H1 (cell line): ENCODE measurements at regions not wholly inside any gene's neighbourhood (a gene's known extent, or its start where the extent isn't known, plus 50 kb on each side); places are given as distances from the start of the nearest gene placed in this dataset.

Source experiments
- CTCF ChIA-PET: fragments of 300-600 bp; sonication (Branson Sonifier 250); formaldehyde crosslinking; loops from one replicate; lab custom pipeline; 2021; ENCODE audit not compliant: partially characterized antibody; lab: Charles Lee
- POLR2A ChIA-PET: fragments of 300-600 bp; sonication (Branson Sonifier 250); formaldehyde crosslinking; loops from one replicate; lab custom pipeline; 2021; ENCODE audit warnings: inconsistent platforms; ENCODE audit not compliant: partially characterized antibody; lab: Charles Lee
- DNase-seq, 2 experiments: peaks; one replicate each; pipeline versions ENCODE4 v3.0.0 to v3.0.0-alpha.2; 2010 to 2022; ENCODE audit warnings: low spot score in 2 of 2, low read depth in 1 of 2, mixed read lengths in 1 of 2
- FAIRE-seq: peaks from 2 replicates; lab custom pipeline; 2011; peaks lifted over from hg19 to GRCh38; lab: Jason Lieb, UNC
- H2AFZ ChIP-seq: 2 replicates; pipeline ENCODE4 v1.8.1; 2012; ENCODE audit warnings: low read length, inconsistent platforms
- H2AK5ac ChIP-seq: 2 replicates; pipeline ENCODE4 v1.6.1; 2013; ENCODE audit warnings: low read depth, low read length
- H2BK120ac ChIP-seq: replicated peaks from 2 replicates; pipeline ENCODE3; 2013; ENCODE audit warnings: low read depth, low read length, inconsistent platforms
- H2BK12ac ChIP-seq: 2 replicates; pipeline ENCODE4 v1.6.1; 2013; ENCODE audit warnings: low read depth, low read length
- H2BK15ac ChIP-seq: 2 replicates; pipeline ENCODE4 v1.6.1; 2013; ENCODE audit warnings: low read length
- H2BK20ac ChIP-seq: 2 replicates; pipeline ENCODE4 v1.6.1; 2013; ENCODE audit warnings: low read length
- H2BK5ac ChIP-seq: 2 replicates; pipeline ENCODE4 v1.6.1; 2013; ENCODE audit warnings: low read depth, low read length
- H3K14ac ChIP-seq: 2 replicates; pipeline ENCODE4 v1.6.1; 2013; ENCODE audit warnings: inconsistent platforms; ENCODE audit not compliant: insufficient read length
- H3K18ac ChIP-seq: 2 replicates; pipeline ENCODE4 v1.6.1; 2013; ENCODE audit warnings: low read length; ENCODE audit errors: extremely low read depth
- H3K23ac ChIP-seq: 2 replicates; pipeline ENCODE4 v1.6.1; 2013; ENCODE audit warnings: inconsistent platforms; ENCODE audit not compliant: insufficient read length
- H3K23me2 ChIP-seq: 2 replicates; pipeline ENCODE4 v1.6.1; 2013; ENCODE audit warnings: low read depth, low read length
- H3K27ac ChIP-seq: 2 replicates; pipeline ENCODE4 v1.6.1; 2011; ENCODE audit warnings: low read depth, low read length, inconsistent platforms
- H3K27me3 ChIP-seq, 4 experiments: replicated peaks in 1 of 4; 1 replicate in 1 of 4; 2 replicates in 3 of 4; pipeline versions ENCODE4 v1.6.1 to v1.8.1; 2011 to 2013; ENCODE audit warnings: low read length in 3 of 4, mild to moderate bottlenecking in 3 of 4, inconsistent platforms in 2 of 4, mixed read lengths in 2 of 4, moderate library complexity in 1 of 4; ENCODE audit not compliant: control insufficient read depth in 3 of 4, insufficient read depth in 3 of 4; ENCODE audit errors: extremely low read depth in 1 of 4
- H3K36me3 ChIP-seq, 4 experiments: 2 replicates each; pipeline versions ENCODE4 v1.6.1 to v1.8.1; 2011 to 2013; ENCODE audit warnings: mild to moderate bottlenecking in 4 of 4, low read length in 3 of 4, moderate library complexity in 2 of 4, control low read depth in 1 of 4, inconsistent platforms in 1 of 4; ENCODE audit not compliant: insufficient read depth in 4 of 4, control insufficient read depth in 2 of 4
- H3K4ac ChIP-seq: replicated peaks from 2 replicates; pipeline ENCODE3; 2013; ENCODE audit warnings: low read length, low read depth, mixed read lengths, inconsistent platforms; ENCODE audit not compliant: insufficient read length
- H3K4me1 ChIP-seq, 4 experiments: replicated peaks in 1 of 4; 1 replicate in 1 of 4; 2 replicates in 3 of 4; pipeline versions ENCODE4 v1.6.1 to v1.8.1; 2011 to 2013; ENCODE audit warnings: low read length in 3 of 4, inconsistent platforms in 2 of 4, mixed read lengths in 1 of 4; ENCODE audit not compliant: insufficient read depth in 4 of 4, control insufficient read depth in 3 of 4
- H3K4me2 ChIP-seq, 2 experiments: 2 replicates each; pipeline versions ENCODE4 v1.6.1 to v1.8.1; 2011 to 2013; ENCODE audit warnings: low read depth in 2 of 2, low read length in 2 of 2, control low read depth in 1 of 2, inconsistent platforms in 1 of 2, mild to moderate bottlenecking in 1 of 2; ENCODE audit not compliant: insufficient read depth in 1 of 2
- H3K4me3 ChIP-seq, 4 experiments: fragments of 200-600, 300-600 bp in 1 of 4; sonication (generic), shearing (Covaris generic), sonication (Bioruptor Twin) in 1 of 4; 2 replicates each; pipeline versions ENCODE4 v1.5.1 to v1.8.1; 2011 to 2016; ENCODE audit warnings: low read length in 4 of 4, low read depth in 3 of 4, control low read depth in 2 of 4, inconsistent platforms in 2 of 4, mild to moderate bottlenecking in 2 of 4, mixed read lengths in 1 of 4, moderate library complexity in 1 of 4; ENCODE audit not compliant: insufficient read depth in 2 of 4; ENCODE audit errors: extremely low read depth in 1 of 4
- H3K56ac ChIP-seq: replicated peaks from 2 replicates; pipeline ENCODE3; 2013; ENCODE audit warnings: low read depth, mild to moderate bottlenecking, mixed read lengths, low read length, inconsistent platforms; ENCODE audit not compliant: insufficient read length
- H3K79me1 ChIP-seq: 2 replicates; pipeline ENCODE4 v1.6.1; 2013; ENCODE audit warnings: low read depth, low read length, control low read depth
- H3K79me2 ChIP-seq, 2 experiments: 2 replicates each; pipeline versions ENCODE4 v1.6.1 to v1.8.1; 2012 to 2013; ENCODE audit warnings: low read length in 2 of 2, mild to moderate bottlenecking in 2 of 2, inconsistent platforms in 1 of 2; ENCODE audit not compliant: insufficient read depth in 2 of 2, control insufficient read depth in 1 of 2
- H3K9ac ChIP-seq, 4 experiments: replicated peaks in 1 of 4; 1 replicate in 1 of 4; 2 replicates in 3 of 4; pipeline versions ENCODE4 v1.6.1 to v1.8.1; 2011 to 2013; ENCODE audit warnings: low read depth in 3 of 4, low read length in 3 of 4, control low read depth in 2 of 4, mild to moderate bottlenecking in 2 of 4, moderate library complexity in 2 of 4, inconsistent platforms in 1 of 4; ENCODE audit errors: extremely low read depth in 1 of 4
- H3K9me3 ChIP-seq, 2 experiments: 2 replicates each; pipeline versions ENCODE4 v1.6.1 to v1.8.1; 2012 to 2013; ENCODE audit warnings: mild to moderate bottlenecking in 2 of 2, moderate library complexity in 2 of 2, control low read depth in 1 of 2, inconsistent platforms in 1 of 2, low read depth in 1 of 2, low read length in 1 of 2, mixed read lengths in 1 of 2; ENCODE audit not compliant: insufficient read depth in 2 of 2
- H4K20me1 ChIP-seq, 2 experiments: replicated peaks in 1 of 2; 2 replicates each; pipeline versions ENCODE3 to v1.8.1; 2011 to 2013; ENCODE audit warnings: inconsistent platforms in 2 of 2, low read length in 2 of 2, mild to moderate bottlenecking in 1 of 2; ENCODE audit not compliant: insufficient read depth in 2 of 2, control insufficient read depth in 1 of 2
- H4K5ac ChIP-seq: 2 replicates; pipeline ENCODE4 v1.6.1; 2013; ENCODE audit warnings: low read length, low read depth, mixed read lengths, inconsistent platforms; ENCODE audit not compliant: insufficient read length
- H4K8ac ChIP-seq: 2 replicates; pipeline ENCODE4 v1.8.0; 2013; ENCODE audit warnings: mild to moderate bottlenecking, moderate library complexity, low read length, inconsistent platforms; ENCODE audit not compliant: insufficient read depth; ENCODE audit errors: extremely low read depth
- H4K91ac ChIP-seq: replicated peaks from 2 replicates; pipeline ENCODE3; 2013; ENCODE audit warnings: low read length, mixed read lengths, inconsistent platforms; ENCODE audit not compliant: insufficient read length
- CHD1 ChIP-seq: IDR thresholded peaks from 2 replicates; pipeline ENCODE4 v1.6.1; 2012; ENCODE audit warnings: low read depth, low read length, improper control_type of control experiment
- CREB1 ChIP-seq: IDR thresholded peaks from 2 replicates; pipeline ENCODE4 v1.6.1; 2012; ENCODE audit warnings: inconsistent platforms
- FOSL1 ChIP-seq: IDR thresholded peaks from 2 replicates; pipeline ENCODE4 v1.6.1; 2011; ENCODE audit warnings: mild to moderate bottlenecking, low read depth, low read length, moderate library complexity; ENCODE audit not compliant: insufficient read depth
- KDM4A ChIP-seq: IDR thresholded peaks from one replicate; pipeline ENCODE4 v1.7.1; 2012; ENCODE audit warnings: low read depth, mild to moderate bottlenecking, moderate library complexity, low read length, inconsistent platforms; ENCODE audit not compliant: severe bottlenecking
- NANOG ChIP-seq: IDR thresholded peaks from 2 replicates; pipeline ENCODE4 v1.6.1; 2011; ENCODE audit warnings: low read length, low read depth, mild to moderate bottlenecking, inconsistent platforms; ENCODE audit not compliant: insufficient read depth, poor library complexity, severe bottlenecking
- POU5F1 ChIP-seq: IDR thresholded peaks from 2 replicates; pipeline ENCODE4 v1.6.1; 2011; ENCODE audit warnings: low read depth, mild to moderate bottlenecking, low read length, moderate library complexity
- SRF ChIP-seq: IDR thresholded peaks from 2 replicates; pipeline ENCODE4 v1.6.1; 2011; ENCODE audit warnings: mild to moderate bottlenecking, low read depth, low read length, moderate library complexity

- H2AK5ac ChIP-seq: no peak overlapping the region
- H2BK120ac ChIP-seq: no peak overlapping the region
- no peak overlapping the region for H4K91ac ChIP-seq
- no peak overlapping the region for H3K56ac ChIP-seq
- H2BK15ac ChIP-seq: no peak overlapping the region
- no peak for TF ChIP-seq CREB1
- no peak for TF ChIP-seq SRF
- no peak for TF ChIP-seq POU5F1
- no peak for TF ChIP-seq KDM4A
- TF ChIP-seq FOSL1: no peak
- no peak for TF ChIP-seq NANOG
- TF ChIP-seq CHD1: no peak
- CTCF ChIA-PET: interaction anchor here (1.2 kb wide), 1 partner anchor 13 kb away, joined by 3 read pairs; no protein-coding TSS in a partner anchor
- no peaks in the 10 kb centered on the region for H3K23me2 ChIP-seq
- H2AFZ ChIP-seq: no peak overlapping the region
- H3K23ac ChIP-seq: no peak overlapping the region
- no peaks in the 10 kb centered on the region for H3K4me1 ChIP-seq
- no peak overlapping the region for H3K18ac ChIP-seq
- no peaks in the 10 kb centered on the region for H3K79me1 ChIP-seq
- H3K4me3 ChIP-seq: no peak overlapping the region
- H3K9me3 ChIP-seq: no peaks in the 10 kb centered on the region
- H3K27me3 ChIP-seq: no peaks in the 10 kb centered on the region
- no peak overlapping the region for H3K9ac ChIP-seq
- H3K14ac ChIP-seq: no peak overlapping the region
- H4K20me1 ChIP-seq: no peaks in the 10 kb centered on the region
- DNase-seq (no peak), FAIRE-seq (no peak)
- H3K4ac ChIP-seq: no peak overlapping the region
- no peaks in the 10 kb centered on the region for H3K79me2 ChIP-seq
- POLR2A ChIA-PET: no interaction called here
- H3K27ac ChIP-seq: no peak overlapping the region
- no peak overlapping the region for H4K8ac ChIP-seq
- H3K4me2 ChIP-seq: no peak overlapping the region
- no peak overlapping the region for H2BK5ac ChIP-seq
- no peak overlapping the region for H4K5ac ChIP-seq
- H3K36me3 ChIP-seq: no peaks in the 10 kb centered on the region
- H2BK20ac ChIP-seq: no peak overlapping the region
- H2BK12ac ChIP-seq: no peak overlapping the region
These were observed 129.4 kb downstream of the RAD51AP2 start for GRCh38 chr2:17388798-17389197.
